Ishikawa (cell line): ENCODE measurements at regions not wholly inside any gene's neighbourhood (a gene's known extent, or its start where the extent isn't known, plus 50 kb on each side); places are given as distances from the start of the nearest gene placed in this dataset.

Experiments
- CEBPB ChIP-seq: IDR thresholded peaks from 2 replicates; pipeline ENCODE4 v1.6.1; 2012
- EP300 ChIP-seq: IDR thresholded peaks from 2 replicates; pipeline ENCODE4 v1.6.1; 2012; ENCODE audit warnings: borderline replicate concordance
- FOXM1 ChIP-seq: IDR thresholded peaks from 2 replicates; pipeline ENCODE4 v1.6.1; 2012; ENCODE audit warnings: low read depth, borderline replicate concordance
- NFIC ChIP-seq: IDR thresholded peaks from 2 replicates; pipeline ENCODE4 v1.6.1; 2012
- TAF1 ChIP-seq: IDR thresholded peaks from 2 replicates; pipeline ENCODE4 v1.6.1; 2012; ENCODE audit warnings: low read depth, mild to moderate bottlenecking
- TCF12 ChIP-seq: IDR thresholded peaks from 2 replicates; pipeline ENCODE4 v1.6.1; 2012; ENCODE audit warnings: low read depth
- YY1 ChIP-seq: IDR thresholded peaks from 2 replicates; pipeline ENCODE4 v1.6.1; 2012; ENCODE audit warnings: low read depth

- TF ChIP-seq EP300, result no peak
- TF ChIP-seq TAF1, result no peak
- TF ChIP-seq NFIC, result no peak
- no peak for TF ChIP-seq CEBPB
- no peak for TF ChIP-seq FOXM1
- TF ChIP-seq TCF12, result no peak
- no peak for TF ChIP-seq YY1
Observed at GRCh38 chr13:18943273-18943672, 238.4 kb downstream of the TUBA3C start.
